AG09319 (cell line): ENCODE measurements at regions not wholly inside any gene's neighbourhood (a gene's known extent, or its start where the extent isn't known, plus 50 kb on each side); places are given as distances from the start of the nearest gene placed in this dataset.
"Not testable (repeated sequence)": the region's sequence is repeated elsewhere in the genome, so short reads cannot be mapped to it uniquely, and the experiment has no call there.

ENCODE experiments used
- DNase-seq: peaks from one replicate; pipeline ENCODE4 v3.0.0-alpha.2; 2010; ENCODE audit warnings: low read depth; ENCODE audit errors: extremely low read depth
- TF ChIP-seq, protein P1 (sequence below): IDR thresholded peaks from 2 replicates; pipeline ENCODE4 v1.5.1; 2011; ENCODE audit warnings: low read depth, mild to moderate bottlenecking, inconsistent platforms, low read length, moderate library complexity

DNA sequence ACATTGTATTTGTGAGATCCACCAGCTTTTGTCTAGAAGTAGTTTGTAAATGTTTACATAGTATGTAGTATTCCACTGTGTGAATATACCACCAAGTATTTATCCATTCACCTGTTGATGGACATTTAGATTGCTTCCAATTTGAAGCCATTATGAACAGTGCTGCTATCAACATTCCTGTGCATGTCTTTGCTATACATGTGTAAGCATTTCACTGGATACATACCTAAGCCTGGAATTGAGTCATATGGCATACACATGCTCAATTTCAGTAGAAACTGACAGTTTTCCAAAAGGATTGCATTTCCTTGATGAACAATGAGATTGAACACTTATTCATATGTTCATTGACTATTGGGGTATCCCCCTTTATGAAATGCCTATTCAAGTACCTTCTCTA lies 540.6 kb upstream of the SOX9 start:
- TF ChIP-seq, protein P1, sequence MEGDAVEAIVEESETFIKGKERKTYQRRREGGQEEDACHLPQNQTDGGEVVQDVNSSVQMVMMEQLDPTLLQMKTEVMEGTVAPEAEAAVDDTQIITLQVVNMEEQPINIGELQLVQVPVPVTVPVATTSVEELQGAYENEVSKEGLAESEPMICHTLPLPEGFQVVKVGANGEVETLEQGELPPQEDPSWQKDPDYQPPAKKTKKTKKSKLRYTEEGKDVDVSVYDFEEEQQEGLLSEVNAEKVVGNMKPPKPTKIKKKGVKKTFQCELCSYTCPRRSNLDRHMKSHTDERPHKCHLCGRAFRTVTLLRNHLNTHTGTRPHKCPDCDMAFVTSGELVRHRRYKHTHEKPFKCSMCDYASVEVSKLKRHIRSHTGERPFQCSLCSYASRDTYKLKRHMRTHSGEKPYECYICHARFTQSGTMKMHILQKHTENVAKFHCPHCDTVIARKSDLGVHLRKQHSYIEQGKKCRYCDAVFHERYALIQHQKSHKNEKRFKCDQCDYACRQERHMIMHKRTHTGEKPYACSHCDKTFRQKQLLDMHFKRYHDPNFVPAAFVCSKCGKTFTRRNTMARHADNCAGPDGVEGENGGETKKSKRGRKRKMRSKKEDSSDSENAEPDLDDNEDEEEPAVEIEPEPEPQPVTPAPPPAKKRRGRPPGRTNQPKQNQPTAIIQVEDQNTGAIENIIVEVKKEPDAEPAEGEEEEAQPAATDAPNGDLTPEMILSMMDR = no peak
- DNase-seq = no peak

DNA sequence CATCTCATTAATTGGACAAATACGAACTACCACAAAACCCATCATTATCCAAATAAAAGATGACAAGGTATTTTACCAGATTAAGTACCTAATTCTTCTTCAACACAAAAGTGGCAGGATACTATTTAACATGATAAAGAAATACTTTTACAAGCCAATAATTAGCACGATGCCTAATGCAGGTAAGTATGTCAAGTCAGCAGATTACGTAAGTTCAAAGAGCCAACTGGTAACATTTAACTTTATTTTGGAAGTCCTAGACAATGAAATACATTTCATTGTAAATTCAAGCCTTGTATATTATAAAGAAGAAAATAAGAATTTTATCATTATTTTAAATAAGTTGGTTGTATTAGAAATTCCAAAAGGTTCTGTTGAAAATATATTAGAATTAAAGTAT lies 535.3 kb upstream of the SOX9 start:
- no peak for DNase-seq
- TF ChIP-seq, protein P1 = no peak

DNA sequence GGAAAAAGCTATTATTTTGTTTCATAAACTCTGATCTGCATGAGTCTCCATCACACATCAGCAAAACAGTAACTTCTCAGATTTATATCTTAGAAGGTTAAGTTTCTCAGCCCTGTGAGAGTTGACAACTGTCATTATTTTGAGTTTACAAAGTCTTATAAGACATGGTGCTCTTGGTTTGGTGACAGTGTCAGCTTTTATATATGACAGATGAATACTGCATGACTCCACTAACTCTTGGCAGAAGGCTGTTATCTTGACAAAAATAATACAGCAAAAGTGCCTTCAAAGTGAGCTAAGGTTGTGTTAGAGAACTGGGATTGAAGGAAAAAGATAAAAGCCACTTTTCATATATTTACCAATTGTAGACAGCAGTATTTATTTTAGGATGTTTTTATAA lies 528.4 kb upstream of the SOX9 start:
- no peak for DNase-seq
- TF ChIP-seq, protein P1 = no peak

DNA sequence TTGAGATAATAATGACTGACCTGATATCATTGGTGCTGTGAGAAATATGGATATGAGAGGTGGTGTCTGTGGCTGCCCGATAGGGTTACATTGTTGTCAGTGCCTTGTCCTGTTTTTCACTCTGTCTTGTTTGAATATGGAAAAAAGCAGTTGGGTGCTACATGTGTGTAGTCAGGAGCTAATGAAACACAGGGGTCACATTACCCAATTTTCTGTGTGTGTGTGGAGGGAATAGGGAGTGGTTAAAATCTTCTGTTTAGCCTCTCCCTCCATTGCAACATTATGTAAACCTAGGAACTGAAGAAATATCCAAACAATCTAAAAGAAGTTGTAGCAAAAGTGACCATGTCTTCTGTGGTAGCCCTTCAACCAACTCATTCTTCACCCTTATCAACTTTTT lies 527.7 kb upstream of the SOX9 start:
- no peak for DNase-seq
- TF ChIP-seq, protein P1 = no peak

DNA sequence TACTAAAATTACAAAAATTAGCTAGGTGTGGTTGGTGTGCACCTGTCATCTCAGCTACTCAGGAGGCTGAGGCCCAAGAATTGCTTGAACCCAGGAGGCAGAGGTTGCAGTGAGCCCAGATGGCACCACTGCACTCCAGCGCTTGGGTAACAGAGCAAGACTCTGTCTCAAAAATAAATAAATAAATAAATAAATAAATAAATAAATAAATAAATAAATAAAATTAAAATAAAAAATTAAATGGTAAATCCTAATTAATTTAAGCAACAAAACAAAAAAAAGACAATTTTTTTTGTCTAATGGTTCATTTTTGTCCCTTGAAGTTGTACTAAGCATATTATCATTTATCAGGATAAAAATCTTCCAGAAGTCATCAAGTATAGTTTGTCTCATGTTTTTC lies 521.2 kb upstream of the SOX9 start:
- DNase-seq = not testable (repeated sequence)

DNA sequence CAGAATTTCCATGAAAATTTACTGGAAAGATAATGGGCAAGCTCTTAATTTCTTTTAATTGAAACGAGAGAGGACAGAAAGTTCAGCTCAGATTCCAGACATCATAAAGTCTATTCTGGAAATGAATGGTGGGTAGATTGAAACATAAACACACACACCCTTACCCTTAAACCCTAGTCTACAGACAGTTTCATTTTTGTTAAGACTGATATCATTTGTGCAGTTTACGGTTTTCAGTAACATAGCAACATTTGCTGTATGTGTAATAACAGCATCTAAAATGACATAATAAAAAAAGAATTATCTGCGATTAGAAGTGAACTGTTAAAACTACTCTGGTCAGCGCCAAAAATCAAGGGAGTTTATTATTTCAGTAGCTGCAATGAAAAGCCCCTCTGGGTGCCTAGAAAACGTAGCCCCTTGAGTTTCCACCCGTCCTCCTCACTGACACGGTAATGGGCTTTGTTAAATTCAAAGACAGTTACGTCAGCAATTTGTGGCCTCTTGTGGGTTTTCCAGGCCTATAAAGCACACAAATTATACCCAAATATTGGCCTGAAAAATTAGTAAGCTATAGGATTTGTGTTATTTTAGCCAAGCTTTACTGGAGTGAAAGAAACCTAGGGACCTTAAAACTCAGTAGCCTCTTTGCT lies 520.6 kb upstream of the SOX9 start:
- TF ChIP-seq, protein P1 = no peak
- no peak for DNase-seq

DNA sequence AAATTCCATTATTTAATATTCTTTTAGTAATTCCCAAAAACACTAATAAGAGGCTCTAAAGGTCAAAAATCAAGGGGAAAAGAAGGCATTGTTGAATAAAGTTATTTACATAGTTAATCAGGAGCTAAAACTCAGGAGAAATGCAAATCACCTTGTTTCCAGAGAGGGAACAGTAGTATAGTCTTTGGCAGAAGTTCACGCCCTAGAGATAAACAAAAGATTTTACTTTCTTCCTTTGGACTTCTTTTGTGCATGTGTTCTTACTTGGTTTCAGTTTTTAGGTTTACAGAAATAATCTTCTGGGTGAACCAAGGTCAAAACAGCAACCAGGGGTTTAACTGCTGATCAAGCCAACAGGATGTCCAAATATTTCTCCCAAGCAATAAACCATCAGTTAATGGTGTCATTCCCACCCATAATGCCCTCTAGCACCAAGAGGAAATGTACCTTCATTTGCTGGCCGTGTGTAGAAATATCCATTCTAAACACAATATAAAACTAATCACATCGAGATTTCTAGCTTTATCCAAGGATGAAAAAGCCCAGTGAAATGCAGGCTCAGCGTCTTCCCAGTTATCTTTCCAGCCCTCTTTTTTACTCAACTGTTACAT lies 518.8 kb upstream of the SOX9 start:
- TF ChIP-seq, protein P1 = no peak
- no peak for DNase-seq

DNA sequence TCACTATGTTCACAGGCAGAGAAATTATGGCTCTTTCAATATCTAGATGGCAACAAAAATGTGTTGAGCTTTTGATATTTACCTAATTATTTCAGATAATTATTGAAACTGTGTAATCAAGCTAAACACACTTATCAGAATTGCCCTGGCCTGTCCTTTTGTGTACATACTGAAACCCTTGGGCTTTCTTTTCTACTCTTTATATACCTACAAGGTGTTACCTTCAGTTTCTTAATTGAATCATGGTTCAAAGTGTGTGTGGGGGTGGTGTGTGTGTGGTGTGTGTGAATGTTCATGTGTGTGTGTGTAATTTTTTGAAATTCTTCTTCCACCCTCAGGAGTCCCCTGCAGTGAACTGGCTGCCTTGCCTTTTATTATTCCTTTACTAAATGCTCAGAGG lies 506.8 kb upstream of the SOX9 start:
- no peak for DNase-seq
- TF ChIP-seq, protein P1 = no peak
